Cardiac fibroblast (primary cell): ENCODE measurements at regions not wholly inside any gene's neighbourhood (a gene's known extent, or its start where the extent isn't known, plus 50 kb on each side); places are given as distances from the start of the nearest gene placed in this dataset.

ENCODE experiments used
- DNase-seq, 2 donors: peaks; one replicate each; pipeline versions ENCODE4 v3.0.0 to v3.0.0-alpha.2; 2010; ENCODE audit warnings: low read depth in 2 of 2
- H3K4me3 ChIP-seq, 2 donors: replicated peaks in 1 of 2; 1 replicate in 1 of 2; 2 replicates in 1 of 2; pipeline ENCODE4 v1.5.1; 2011; ENCODE audit warnings: low read depth in 2 of 2, low read length in 2 of 2, mild to moderate bottlenecking in 2 of 2, moderate library complexity in 1 of 2
- CTCF ChIP-seq: IDR thresholded peaks from one replicate; pipeline ENCODE4 v1.5.1; 2011; ENCODE audit warnings: low read depth, mild to moderate bottlenecking, low read length, inconsistent platforms

- no peak for TF ChIP-seq CTCF
- DNase-seq = no peak
Observed at GRCh38 chr5:168174376-168174775, 117.1 kb upstream of the WWC1 start.

GRCh38 chr5:168176251-168176650, 115.2 kb upstream of the WWC1 start:
- no peak for DNase-seq
- no peak for TF ChIP-seq CTCF
- H3K4me3 ChIP-seq = no peak overlapping the region

More at GRCh38 chr5:168174376-168174775, 117.1 kb upstream of the WWC1 start:
- H3K4me3 ChIP-seq = no peak overlapping the region

GRCh38 chr5:168176941-168177340, 114.5 kb upstream of the WWC1 start:
- no peak for DNase-seq
- H3K4me3 ChIP-seq = no peak overlapping the region
- TF ChIP-seq CTCF = no peak

- no peak overlapping the region for H3K4me3 ChIP-seq
- TF ChIP-seq CTCF = no peak
- DNase-seq = no peak
Observed at GRCh38 chr5:168177831-168178450, 113.5 kb upstream of the WWC1 start.

- peak in 1 of 2 donors; percentile 7 for DNase-seq
- TF ChIP-seq CTCF = no peak
- no peak overlapping the region for H3K4me3 ChIP-seq
Observed at GRCh38 chr5:168179192-168179593, 112.3 kb upstream of the WWC1 start.

GRCh38 chr5:168182269-168182668, 109.2 kb upstream of the WWC1 start:
- DNase-seq = no peak
- H3K4me3 ChIP-seq = no peak overlapping the region
- no peak for TF ChIP-seq CTCF

GRCh38 chr5:168184103-168184502, 107.3 kb upstream of the WWC1 start:
- no peak for DNase-seq
- TF ChIP-seq CTCF = no peak
- H3K4me3 ChIP-seq = no peak overlapping the region
